ENCODE measurements at regions not wholly inside any gene's neighbourhood (a gene's known extent, or its start where the extent isn't known, plus 50 kb on each side); places are given as distances from the start of the nearest gene placed in this dataset.

DNA sequence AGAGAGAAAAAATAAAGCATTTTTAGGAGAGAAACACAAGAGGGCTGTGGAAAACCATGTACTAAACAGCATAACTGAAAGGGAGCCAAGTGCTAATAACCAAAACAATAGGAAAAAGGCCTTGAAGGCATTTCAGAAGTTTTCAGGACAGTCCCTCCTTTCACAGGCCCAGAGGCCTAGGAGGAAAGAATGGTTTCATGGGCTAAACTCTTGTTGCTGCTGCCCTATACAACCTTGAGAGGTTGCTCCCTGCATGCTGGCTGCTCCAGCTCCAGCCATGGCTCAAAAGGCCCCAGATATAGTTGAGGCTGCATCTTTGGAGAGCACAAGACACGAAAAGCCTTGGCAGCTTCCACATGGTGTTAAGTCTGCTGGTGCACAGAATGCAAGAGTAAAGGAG, 267.4 kb upstream of the LRP1B start (continued):
- TF ChIP-seq CHD7 (IDR thresholded peaks at IDR 0.05; ENCODE audit: insufficient replicate concordance, low read length), result no peak
- TF ChIP-seq, protein P1, sequence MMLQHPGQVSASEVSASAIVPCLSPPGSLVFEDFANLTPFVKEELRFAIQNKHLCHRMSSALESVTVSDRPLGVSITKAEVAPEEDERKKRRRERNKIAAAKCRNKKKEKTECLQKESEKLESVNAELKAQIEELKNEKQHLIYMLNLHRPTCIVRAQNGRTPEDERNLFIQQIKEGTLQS (IDR thresholded peaks at IDR 0.05; ENCODE audit: insufficient read depth, low read depth, low read length), result no peak
- no peak for TF ChIP-seq CHD2 (IDR thresholded peaks at IDR 0.05; ENCODE audit: low read length)
- TF ChIP-seq EZH2 (IDR thresholded peaks at IDR 0.05; ENCODE audit: low read depth, low read length, severe bottlenecking), result no peak
- TF ChIP-seq JUN (IDR thresholded peaks at IDR 0.05; ENCODE audit: low read depth, low read length), result no peak
- no peak for TF ChIP-seq KDM5A (IDR thresholded peaks at IDR 0.05; ENCODE audit: low read length)
- TF ChIP-seq POLR2A (IDR thresholded peaks at IDR 0.05; ENCODE audit: control extremely low read depth in 1 of 2, low read depth in 2 of 2, low read length in 2 of 2), result no peak

Data from H1 (cell line).